ENCODE measurements at regions not wholly inside any gene's neighbourhood (a gene's known extent, or its start where the extent isn't known, plus 50 kb on each side); places are given as distances from the start of the nearest gene placed in this dataset.

DNA sequence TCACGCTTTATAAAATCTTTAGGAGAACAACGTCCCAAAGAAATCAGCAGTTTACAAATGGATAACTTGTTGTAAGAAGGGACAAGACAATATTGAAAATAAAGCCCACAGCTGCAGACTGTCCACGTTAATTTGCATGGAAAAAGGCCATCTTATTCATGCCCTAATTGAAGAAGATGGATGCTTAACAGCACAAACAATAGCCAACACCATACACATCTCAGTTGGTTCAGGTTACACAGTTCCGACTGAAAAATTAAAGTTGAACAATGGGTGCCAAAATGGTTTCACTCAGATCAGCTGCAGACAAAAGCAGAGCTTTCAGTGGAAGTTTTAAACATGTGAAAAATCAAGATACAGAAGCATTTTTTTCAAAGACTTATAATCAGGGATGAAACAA is 314.2 kb downstream of the RAB38 start:
- TF ChIP-seq EZH2phosphoT487 (IDR thresholded peaks at IDR 0.05; ENCODE audit: low read length), result no peak
- TF ChIP-seq, protein P1, sequence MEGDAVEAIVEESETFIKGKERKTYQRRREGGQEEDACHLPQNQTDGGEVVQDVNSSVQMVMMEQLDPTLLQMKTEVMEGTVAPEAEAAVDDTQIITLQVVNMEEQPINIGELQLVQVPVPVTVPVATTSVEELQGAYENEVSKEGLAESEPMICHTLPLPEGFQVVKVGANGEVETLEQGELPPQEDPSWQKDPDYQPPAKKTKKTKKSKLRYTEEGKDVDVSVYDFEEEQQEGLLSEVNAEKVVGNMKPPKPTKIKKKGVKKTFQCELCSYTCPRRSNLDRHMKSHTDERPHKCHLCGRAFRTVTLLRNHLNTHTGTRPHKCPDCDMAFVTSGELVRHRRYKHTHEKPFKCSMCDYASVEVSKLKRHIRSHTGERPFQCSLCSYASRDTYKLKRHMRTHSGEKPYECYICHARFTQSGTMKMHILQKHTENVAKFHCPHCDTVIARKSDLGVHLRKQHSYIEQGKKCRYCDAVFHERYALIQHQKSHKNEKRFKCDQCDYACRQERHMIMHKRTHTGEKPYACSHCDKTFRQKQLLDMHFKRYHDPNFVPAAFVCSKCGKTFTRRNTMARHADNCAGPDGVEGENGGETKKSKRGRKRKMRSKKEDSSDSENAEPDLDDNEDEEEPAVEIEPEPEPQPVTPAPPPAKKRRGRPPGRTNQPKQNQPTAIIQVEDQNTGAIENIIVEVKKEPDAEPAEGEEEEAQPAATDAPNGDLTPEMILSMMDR (IDR thresholded peaks at IDR 0.05; ENCODE audit: low read length), result no peak

Measured in MM.1S (cell line).